Keratinocyte (primary cell): ENCODE measurements at regions not wholly inside any gene's neighbourhood (a gene's known extent, or its start where the extent isn't known, plus 50 kb on each side); places are given as distances from the start of the nearest gene placed in this dataset.

ENCODE experiments used
- EZH2 ChIP-seq: IDR thresholded peaks from one replicate; pipeline ENCODE4 v1.6.1; 2012; ENCODE audit warnings: inconsistent platforms, mild to moderate bottlenecking, low read length, moderate library complexity
- TF ChIP-seq, protein P1 (sequence below), 3 experiments: IDR thresholded peaks in 1 of 3; conservative IDR thresholded peaks in 1 of 3; optimal IDR thresholded peaks in 1 of 3; 2 replicates in 2 of 3; 3 replicates in 1 of 3; pipeline versions ENCODE3 to v1.5.1; 2011; ENCODE audit warnings: low read length in 3 of 3, mild to moderate bottlenecking in 3 of 3, moderate library complexity in 2 of 3, control low read depth in 1 of 3, inconsistent platforms in 1 of 3; ENCODE audit not compliant: insufficient read depth in 2 of 3; ENCODE audit errors: extremely low read depth in 1 of 3

DNA sequence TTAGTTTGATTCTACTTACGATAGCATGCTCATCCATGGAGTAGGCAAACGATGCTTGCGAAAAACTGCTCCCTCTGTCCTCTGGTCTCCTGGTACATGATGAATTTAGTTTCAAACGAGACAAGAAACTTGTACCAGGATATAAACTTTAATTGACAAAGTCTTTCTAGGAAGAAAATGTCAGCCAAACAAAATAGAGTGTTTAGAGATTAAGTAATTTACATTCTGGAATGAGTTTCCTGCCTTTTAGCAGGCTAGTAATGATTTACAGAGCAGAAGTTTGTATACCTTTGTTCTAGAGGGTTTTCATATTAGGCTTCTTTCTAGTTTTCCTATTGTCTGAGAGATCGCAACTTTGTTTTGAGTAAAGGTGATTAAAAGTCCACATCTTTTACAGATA lies 206.9 kb downstream of the RPL10L start:
- TF ChIP-seq, protein P1, sequence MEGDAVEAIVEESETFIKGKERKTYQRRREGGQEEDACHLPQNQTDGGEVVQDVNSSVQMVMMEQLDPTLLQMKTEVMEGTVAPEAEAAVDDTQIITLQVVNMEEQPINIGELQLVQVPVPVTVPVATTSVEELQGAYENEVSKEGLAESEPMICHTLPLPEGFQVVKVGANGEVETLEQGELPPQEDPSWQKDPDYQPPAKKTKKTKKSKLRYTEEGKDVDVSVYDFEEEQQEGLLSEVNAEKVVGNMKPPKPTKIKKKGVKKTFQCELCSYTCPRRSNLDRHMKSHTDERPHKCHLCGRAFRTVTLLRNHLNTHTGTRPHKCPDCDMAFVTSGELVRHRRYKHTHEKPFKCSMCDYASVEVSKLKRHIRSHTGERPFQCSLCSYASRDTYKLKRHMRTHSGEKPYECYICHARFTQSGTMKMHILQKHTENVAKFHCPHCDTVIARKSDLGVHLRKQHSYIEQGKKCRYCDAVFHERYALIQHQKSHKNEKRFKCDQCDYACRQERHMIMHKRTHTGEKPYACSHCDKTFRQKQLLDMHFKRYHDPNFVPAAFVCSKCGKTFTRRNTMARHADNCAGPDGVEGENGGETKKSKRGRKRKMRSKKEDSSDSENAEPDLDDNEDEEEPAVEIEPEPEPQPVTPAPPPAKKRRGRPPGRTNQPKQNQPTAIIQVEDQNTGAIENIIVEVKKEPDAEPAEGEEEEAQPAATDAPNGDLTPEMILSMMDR (optimal IDR thresholded peaks at IDR 0.05 in 1 of 3, IDR thresholded peaks at IDR 0.05 in 1 of 3, conservative IDR thresholded peaks at IDR 0.05 in 1 of 3; ENCODE audit: extremely low read depth in 1 of 3, insufficient read depth in 2 of 3, low read length in 3 of 3): no peak
- TF ChIP-seq EZH2: no peak
